Coronary artery (tissue), 2 donors: ENCODE measurements at regions not wholly inside any gene's neighbourhood (a gene's known extent, or its start where the extent isn't known, plus 50 kb on each side); places are given as distances from the start of the nearest gene placed in this dataset.

ENCODE experiments used
- DNase-seq: peaks from one replicate; pipeline ENCODE4 v3.0.0-alpha.2; 2017; ENCODE audit warnings: low spot score
- H3K27ac ChIP-seq, 2 donors: fragments of 200-600 bp; sonication (generic); one replicate each; pipeline ENCODE4 v1.5.1; 2016 to 2019
- H3K4me3 ChIP-seq: fragments of 200-600 bp; sonication (generic); 2 replicates; pipeline ENCODE4 v1.5.1; 2016; ENCODE audit warnings: mild to moderate bottlenecking, moderate library complexity
- TF ChIP-seq, protein P1 (sequence below): fragments of 200-600 bp; sonication (generic); IDR thresholded peaks from one replicate; pipeline ENCODE4 v1.5.1; 2019; ENCODE audit warnings: antibody characterized with exemption

DNA sequence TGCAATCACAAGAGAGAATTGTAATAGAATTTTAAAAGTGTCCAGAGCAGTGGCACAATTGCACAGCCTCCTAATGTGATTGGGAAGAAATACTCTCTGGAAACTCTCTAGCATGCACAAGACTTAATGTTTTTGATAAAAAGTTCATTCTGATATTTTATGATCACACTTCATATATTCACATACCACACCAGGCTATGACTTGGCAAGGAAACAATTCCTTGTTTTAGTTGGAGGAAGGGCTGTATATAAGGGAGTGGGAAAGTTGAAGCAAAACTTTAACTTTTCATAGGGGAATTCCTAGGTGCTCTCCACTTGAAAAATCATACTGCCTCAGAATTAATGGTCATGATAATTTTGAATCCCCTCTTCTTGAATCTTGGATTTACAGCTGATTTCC lies 61.5 kb upstream of the ASB17 start:
- DNase-seq = no peak
- Histone ChIP-seq H3K27ac (no peak overlapping the region), H3K4me3 (no peak overlapping the region)
- TF ChIP-seq, protein P1, sequence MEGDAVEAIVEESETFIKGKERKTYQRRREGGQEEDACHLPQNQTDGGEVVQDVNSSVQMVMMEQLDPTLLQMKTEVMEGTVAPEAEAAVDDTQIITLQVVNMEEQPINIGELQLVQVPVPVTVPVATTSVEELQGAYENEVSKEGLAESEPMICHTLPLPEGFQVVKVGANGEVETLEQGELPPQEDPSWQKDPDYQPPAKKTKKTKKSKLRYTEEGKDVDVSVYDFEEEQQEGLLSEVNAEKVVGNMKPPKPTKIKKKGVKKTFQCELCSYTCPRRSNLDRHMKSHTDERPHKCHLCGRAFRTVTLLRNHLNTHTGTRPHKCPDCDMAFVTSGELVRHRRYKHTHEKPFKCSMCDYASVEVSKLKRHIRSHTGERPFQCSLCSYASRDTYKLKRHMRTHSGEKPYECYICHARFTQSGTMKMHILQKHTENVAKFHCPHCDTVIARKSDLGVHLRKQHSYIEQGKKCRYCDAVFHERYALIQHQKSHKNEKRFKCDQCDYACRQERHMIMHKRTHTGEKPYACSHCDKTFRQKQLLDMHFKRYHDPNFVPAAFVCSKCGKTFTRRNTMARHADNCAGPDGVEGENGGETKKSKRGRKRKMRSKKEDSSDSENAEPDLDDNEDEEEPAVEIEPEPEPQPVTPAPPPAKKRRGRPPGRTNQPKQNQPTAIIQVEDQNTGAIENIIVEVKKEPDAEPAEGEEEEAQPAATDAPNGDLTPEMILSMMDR = no peak

GRCh38 chr1:75996196-75996595 lies 64.0 kb upstream of the ASB17 start:
- Histone ChIP-seq H3K4me3 (no peak overlapping the region), H3K27ac (no peak overlapping the region)
- DNase-seq = no peak
- TF ChIP-seq, protein P1 = no peak

- H3K4me3 ChIP-seq = no peak overlapping the region
These were observed 66.8 kb upstream of the ASB17 start for GRCh38 chr1:75999034-75999433.

DNA sequence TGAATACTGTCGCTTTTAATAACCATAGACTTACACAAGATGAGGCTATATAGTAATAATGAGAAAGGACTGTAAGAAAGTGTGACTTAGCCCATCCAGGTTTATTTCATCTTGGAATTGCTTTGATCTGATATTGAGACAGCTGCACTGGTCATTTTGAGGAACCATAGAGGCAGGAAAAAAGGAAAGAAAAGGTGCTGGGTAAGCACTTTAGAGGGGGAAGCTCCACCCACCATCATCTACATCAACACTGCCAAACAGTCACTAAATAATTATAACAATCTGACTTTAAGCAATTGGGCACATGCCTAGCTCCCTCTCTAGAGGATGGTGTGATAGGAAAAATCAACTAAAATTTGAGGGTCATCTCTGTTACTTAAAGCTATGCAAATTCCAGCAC lies 70.6 kb upstream of the ST6GALNAC3 start:
- TF ChIP-seq, protein P1 = no peak
- Histone ChIP-seq H3K4me3 (no peak overlapping the region), H3K27ac (no peak overlapping the region)
- DNase-seq = no peak

More at GRCh38 chr1:75999034-75999433, 66.8 kb upstream of the ASB17 start:
- H3K27ac ChIP-seq = no peak overlapping the region
- TF ChIP-seq, protein P1 = no peak
- no peak for DNase-seq

DNA sequence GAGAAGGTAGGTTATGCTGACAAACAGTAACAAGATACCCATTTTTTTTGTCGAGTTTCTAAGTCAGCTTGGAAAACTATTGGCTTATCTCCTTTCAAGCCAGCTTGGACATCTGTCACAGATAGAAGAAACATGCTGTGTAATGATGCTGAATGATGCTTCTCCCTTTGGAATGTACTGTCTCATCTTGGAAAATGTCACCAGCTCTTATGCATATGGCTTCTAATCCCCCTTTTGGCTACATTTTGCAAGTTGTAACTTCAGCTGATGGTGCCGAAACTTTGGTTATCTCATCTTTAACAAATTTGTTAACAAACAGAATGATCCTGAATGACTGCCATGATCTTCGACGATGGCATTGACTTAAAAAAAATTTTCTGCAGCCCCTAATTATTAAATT lies 68.8 kb upstream of the ST6GALNAC3 start:
- TF ChIP-seq, protein P1 = no peak
- H3K27ac ChIP-seq = no peak overlapping the region
- no peak for DNase-seq
- no peak overlapping the region for H3K4me3 ChIP-seq

DNA sequence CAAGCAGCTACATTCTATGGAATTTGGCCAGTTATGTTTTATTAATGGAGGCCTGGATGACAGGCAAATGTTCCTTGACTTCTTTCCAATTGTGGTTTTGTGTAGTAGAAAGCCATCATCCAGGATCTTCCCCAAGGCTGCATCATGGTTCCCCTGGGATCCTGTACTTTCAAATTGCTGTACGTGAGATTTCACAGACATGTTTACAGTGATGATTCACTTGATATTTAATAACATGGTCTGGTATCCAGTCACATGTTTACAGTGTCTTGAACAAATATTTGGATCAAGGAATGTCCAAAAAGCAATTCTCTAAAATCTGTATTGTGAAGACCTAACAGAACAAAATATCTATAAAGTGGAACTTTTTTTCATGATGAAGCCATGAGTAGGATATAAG lies 68.3 kb upstream of the ST6GALNAC3 start:
- Histone ChIP-seq H3K27ac (no peak overlapping the region), H3K4me3 (no peak overlapping the region)
- TF ChIP-seq, protein P1 = no peak
- no peak for DNase-seq

DNA sequence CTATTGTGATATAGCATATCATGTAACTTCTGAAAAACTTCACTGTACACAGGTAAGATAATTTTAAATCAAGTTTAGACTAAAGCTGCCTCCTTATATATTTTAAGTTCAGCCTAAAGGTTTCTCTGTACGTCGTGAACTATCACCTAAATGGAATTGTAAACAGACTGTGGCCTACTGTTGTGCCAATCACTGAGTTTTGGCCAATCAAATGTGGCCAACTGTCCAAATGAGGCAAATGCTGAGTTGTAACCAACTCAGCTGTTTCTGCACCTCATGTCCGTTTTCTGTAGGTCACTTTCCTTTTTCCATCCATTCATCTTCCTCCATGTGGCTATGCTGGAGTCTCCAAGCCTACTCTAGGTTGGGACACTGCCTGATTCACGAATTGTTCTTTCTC lies 63.7 kb upstream of the ST6GALNAC3 start:
- Histone ChIP-seq H3K4me3 (no peak overlapping the region), H3K27ac (no peak overlapping the region)
- TF ChIP-seq, protein P1 = no peak
- DNase-seq = no peak
